ENCODE measurements at regions not wholly inside any gene's neighbourhood (a gene's known extent, or its start where the extent isn't known, plus 50 kb on each side); places are given as distances from the start of the nearest gene placed in this dataset.
A peak's percentile ranks its signal among the peaks of the same experiment; 100 is the strongest.

DNA sequence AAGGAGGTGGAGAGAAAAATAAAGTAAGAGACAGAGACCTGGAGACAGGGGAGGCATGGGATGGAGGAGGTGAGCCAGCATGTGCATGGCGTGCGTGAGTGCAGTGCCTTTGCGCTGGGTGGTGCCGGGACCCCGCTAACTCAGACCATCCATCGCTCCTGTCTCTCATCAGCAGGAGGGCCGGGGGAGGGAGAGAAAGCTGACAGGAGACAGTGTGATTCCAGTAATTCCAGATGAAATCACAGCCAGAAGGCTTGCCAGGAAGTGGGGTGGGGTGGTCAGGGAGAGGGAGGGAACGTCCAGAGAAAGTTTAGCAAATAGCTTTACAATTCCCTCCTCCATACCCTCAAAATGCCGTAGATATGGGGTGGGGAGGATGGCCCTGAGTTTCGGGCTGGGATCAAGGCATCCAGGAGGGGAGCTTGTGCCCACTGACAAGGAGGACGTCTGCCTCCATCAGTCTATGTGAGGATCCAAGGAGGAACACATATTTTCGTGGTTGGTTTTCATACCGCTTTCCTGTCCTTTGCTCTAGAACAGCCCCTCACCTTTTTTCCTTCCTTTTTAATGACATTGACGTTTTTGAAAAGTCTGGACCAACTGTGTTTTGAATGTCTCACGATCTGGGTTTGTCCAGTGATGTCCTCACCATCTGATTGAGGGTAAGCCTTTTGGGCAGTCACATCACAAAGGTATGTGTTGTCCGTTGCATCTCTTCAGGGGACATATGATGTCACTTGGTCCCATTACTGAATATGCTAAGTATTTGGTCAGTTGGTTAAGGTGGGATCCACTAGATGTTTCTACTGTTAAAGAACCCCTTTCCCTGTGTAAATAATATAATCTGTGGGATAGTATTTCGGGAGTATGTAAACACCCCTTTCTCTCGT lies 567.3 kb downstream of the MIAT start:
- DNase-seq (ENCODE audit: low spot score): no peak

DNA sequence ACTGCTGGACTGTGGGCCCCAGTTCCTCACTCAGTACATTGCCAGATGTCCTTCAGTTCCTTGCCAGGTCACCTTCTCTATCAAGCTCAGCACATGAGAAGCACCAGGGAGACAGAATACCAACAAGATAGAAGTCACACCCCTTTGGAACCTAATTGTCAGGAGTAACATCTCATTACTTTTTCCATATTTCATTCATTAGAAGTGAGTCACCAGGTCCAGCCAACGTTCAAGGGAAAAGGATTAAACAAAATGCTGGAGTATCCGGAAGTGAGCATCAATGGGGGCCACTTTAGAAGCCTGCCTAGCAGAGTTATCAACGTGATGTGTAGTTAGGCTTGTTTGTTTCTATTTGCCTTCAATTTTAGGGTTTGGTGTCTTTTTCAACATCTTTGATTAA lies 569.3 kb downstream of the MIAT start:
- DNase-seq (ENCODE audit: low spot score): peak; percentile 41

DNA sequence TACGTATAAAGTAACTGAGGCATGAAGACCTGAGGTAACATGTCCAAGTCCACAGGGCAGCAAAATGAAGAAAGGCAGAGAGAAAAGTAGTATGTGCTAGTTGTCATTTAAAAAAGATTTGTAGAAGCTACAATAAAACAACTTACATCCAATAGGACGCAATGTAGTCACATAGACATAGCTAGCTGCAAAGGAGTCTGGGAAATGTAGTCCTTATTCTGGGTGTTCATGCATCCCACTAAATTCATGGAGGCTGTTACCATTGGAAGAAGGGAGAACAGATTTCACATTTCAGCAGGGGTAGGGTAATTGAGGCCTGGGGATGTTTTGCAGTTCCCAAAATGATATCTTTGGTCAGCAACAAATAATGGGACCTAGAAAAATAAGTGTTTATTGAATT lies 571.4 kb downstream of the MIAT start:
- DNase-seq (ENCODE audit: low spot score): no peak

DNA sequence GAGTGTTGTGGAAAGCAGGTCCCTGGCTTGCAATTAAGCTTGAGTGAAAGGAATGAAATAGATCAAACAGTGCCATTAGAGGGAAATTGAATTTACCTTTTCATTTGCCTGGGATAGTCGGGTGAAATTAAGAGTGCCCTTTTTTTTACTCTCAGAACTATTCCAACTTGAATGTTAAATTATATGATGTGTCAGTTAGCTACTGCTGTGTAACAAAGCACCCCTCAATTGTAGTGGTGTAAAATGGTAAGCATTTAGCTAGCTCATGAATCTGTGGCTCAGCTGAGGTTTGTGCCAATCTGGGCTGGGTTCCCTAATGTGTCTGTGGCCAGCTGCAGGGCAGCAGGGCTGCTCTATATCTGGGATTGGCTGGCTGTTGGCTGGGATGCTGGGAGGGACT lies 571.4 kb downstream of the MN1 start:
- no peak for DNase-seq (ENCODE audit: low spot score)

DNA sequence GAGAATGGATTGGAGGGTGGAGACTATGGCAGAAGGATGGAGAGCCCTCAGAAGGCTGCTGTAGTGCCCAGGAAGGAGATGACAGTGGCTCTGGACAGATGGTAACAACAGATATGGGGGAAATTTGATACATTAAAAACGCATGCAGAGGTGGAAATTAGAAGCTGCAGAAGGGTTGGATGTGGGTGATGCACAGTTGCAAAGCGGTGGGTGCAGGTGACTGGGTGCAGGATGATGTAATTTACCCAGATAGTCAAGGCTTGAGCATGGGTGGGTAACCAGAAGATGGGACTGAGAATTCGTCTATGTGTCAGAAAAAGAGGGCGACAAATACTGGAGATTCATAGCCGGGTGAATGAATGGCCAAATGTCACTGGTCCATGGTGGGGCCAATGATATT lies 570.3 kb downstream of the MN1 start:
- DNase-seq (ENCODE audit: low spot score): no peak

DNA sequence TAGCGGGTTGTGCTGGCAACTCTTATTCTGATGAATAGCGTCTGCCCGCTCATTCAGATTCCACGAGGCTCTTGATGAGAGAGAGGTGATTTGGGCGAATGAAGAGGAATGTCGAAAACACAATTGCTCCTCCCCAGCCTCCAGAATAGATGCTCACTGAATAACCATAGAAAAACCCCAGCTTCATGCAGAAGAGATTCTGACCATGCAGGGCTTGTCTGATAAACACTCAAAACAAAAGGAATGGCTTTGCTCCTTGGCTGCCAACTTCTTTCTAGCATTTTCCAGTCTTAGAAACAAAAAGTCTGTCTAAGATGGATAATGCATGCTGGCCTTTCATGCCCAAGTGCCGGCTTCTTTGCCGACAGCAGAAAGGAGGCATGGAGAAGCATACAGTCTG lies 569.5 kb downstream of the MN1 start:
- no peak for DNase-seq (ENCODE audit: low spot score)

DNA sequence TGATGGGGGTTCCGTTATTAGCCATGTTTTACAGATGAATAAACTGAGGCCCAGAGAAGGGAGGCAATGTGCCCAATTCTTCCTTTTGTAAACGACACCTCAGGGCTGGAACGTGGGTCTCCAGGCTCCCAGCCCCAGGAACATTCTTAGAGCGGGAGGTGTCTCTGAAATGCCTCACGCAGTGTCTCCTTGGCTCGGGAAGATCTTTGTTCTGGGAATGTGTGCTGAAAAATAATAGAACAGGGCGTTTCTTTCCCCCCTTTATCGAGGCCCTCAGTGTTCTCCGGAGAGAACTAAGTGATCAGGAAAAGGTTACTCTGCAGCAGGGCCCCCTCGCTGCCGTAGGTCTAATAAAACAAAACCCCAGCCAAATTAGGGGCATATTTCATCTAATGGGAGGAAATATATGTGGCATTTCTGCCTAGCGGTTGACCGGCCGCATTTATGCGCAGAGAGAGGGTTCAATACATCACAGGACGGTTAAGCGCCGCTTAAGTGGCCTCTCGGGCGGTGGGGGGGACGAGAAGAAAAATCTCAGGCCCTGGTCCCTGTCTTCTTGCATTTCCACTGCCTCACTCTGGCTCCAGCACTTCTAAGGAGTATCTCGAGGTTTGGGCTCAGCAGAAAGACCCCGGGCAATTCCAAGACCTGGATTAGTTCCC lies 564.3 kb downstream of the MN1 start:
- no peak for DNase-seq (ENCODE audit: low spot score)

DNA sequence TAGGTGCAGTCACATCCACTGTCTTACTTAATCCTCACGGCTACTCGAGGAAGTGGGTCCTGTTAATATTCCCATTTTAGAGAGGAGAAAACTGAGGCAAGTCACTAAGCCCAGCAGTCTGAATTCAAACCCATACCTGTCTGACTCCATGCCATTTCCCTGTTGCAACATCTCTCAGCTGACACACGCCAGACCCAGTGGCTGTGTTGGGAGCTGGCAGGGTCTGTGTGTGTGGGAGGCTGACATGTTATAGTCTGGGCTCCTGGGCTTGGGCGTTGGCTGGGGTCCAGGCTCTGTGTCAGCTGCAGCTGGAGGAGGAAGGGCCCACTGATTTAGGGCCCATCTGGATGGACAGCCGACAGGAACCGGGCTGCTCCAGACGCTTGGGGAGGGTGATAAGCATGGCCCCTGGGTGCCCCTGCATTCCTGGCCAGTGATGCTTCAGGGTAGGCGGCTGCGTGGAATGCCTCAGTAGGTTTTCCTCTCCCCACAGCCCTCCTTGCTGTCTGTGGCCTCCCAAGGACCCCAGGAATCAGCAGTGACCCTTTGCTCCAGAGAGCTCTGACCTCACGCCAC lies 562.5 kb downstream of the MN1 start:
- peak; percentile 25 for DNase-seq (ENCODE audit: low spot score)

DNA sequence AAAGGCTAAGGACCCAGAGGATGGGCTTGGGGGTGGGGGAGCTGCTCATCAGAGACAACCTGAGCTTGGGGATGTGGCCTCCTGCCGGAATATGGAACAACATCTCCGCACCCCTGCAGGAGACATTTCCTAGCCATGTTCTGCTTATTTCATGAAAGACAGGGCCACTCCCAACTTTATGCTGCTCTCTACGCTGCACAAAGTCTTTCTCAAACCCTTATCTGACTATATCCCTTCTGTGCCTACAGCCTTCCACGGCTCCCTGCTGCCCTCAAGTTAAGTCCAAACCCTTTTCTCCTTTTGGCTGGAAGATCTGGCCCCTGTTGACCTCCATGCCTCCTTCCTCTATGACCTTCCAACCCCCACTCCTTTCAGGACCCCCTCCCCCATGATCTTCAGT lies 562.0 kb downstream of the MN1 start:
- DNase-seq (ENCODE audit: low spot score): no peak

DNA sequence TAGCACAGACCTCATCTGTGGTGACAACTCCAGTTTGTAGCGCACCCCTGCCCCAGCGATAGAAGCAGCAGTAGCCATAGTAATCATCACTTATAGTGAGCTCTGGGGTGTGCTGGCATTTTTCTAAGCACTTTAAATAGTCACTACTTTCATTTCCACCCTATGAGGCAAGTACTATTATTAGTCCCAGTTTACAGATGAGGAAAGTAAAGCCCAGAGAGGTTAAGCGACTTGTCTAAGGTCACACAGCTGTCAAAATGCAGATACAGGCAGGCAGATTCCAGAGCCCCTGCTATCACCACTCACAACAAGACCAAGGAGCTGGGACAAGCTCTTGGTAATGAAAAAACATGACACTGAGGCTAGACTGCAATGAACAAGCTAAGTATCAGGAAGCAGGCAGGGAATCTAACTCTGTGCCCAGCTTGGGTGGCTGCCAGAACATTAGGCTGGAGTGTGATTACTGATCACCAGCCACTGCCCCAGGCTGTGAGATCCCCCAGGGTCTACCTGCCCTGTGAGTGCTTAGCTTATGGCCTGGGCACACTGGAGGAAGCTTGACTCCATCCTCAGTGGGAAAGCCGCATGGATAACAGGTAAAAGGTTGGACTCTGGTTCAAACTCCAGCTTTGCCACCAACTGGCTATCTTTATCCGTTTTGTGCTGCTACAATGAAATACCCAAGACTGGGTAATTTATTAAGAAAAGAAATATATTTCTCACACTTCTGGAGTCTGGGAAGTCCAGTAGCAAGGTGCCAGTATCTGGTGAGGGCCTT lies 561.1 kb downstream of the MN1 start:
- DNase-seq (ENCODE audit: low spot score): no peak

DNA sequence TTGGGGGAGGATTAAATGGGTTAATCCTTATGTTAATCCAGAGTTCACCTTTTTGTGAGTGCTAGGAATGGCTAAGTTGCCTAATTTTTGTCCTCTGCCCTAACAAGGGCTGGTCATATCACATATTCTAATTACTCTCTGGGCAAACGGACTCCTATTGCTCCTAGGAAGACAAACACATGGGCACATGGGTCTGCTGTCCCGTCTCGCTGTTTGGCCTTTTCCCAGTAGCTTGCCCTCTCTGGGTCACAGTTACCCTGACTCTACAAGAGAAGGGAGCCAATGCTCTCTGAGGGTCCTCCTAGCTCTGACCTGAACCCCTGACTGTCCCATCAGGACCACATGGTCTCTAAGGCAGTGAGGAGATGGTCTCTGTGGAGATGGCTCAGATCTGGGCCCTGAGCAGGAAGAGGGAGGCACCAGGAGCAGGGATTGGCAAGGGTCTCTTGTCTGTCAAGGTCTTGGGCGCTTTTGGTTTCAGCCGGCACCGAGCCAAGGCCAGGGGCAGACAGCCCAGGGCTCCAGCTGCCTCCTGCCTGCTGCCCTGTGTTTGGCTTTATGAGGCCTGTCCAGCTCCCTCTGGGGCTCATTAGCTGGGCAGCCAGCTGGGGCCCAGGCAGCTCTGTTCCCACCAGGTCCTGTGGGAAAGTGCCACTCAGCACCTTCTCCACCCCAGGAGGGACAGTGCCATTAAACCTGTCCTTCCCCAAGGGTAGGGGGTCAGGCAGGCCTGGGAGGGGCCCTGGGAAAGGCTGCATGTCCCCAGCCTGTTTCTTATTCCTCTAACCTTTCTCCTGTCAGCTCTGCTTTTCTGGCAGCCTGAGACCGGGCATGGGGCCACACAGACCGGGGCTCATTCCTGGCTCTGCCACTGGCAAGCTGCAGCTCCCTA lies 559.9 kb downstream of the MN1 start:
- DNase-seq (ENCODE audit: low spot score): no peak

DNA sequence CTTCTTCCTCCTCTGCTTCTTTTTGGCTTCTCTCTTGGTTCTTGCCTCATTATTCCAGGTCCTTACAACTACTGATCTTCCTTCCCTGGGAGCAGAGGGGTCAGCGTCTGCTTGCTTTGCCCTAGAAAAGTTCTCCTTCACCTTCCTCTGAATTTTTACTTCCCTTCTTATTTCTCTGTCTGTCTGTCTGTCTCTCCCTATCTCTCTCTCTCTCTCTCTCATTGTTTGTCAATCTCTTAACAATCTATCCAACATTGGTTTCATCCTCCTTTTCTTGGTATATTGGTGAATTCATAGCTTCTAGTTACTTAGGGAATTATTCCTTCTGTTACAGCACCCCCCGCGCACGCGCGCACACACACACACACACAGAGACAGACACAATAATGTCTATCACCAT lies 559.1 kb downstream of the MN1 start:
- no peak for DNase-seq (ENCODE audit: low spot score)

DNA sequence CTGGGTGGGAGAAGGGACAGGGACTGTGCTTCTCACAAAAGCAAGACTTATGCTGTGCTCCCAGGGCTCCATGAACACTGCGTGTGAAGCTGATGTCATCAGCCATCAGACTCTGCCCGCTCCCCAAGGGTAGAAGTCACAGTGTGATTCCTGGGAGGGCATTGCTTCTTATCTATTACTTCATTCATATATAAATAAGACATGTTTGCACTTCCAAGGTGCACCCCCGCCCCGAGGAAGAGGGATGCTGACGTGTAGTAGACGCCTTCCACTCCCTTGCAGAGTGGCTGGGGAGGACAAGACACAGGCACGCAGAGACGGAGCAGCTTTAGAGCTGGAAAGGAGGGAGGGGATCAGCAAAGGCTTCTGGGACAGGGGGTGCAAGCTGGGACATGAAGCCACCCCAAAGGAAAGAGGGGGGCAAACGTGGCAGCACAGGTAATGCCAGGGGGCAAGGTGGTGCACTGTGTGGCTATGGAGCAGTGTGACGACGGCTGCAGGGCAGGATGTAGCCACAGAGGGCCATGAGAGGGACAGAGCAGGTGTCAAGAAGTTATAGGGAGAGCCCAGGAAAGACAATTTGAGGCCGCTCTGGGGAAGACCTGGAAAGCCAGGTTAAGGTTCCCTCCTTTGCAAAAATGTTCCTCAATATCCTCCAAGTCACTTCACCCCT lies 558.5 kb downstream of the MN1 start:
- no peak for DNase-seq (ENCODE audit: low spot score)

DNA sequence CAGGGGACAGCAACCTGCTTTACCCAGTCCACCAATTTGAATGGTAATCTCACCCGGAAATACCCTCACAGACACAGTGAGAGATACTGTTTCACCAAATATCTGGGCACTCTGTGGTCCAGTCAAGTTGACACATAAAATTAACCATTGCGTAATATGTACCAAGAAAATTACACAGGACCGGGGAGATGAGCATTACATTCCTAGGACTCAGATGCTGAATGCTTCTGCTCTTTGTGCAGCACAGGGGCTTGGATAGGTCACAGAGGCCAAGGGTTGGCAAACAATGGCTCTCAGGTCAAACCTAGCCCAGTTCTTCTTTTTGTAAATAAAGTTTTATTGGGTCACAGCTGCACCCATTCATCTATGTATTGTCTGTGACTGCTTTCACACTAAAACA lies 557.2 kb downstream of the MN1 start:
- no peak for DNase-seq (ENCODE audit: low spot score)

DNA sequence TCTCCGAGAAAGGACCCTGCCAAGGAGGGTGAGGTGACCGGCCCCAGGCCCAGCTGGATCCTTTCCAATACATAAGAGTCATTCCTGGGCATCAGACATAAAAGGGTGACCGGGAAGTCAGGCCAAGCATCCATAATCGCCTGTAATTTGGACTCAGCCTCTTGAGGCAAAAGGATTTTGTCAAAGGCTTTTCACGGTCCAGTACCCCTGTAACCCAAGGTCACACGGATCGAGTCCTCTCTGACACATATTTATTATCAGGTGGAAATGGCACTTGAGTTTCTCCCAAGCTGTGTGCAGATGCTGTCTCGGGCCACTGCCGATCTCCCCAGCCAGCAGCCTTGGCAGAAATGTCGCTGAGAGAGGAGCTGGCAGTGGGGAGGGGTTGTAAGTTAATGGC lies 556.5 kb downstream of the MN1 start:
- DNase-seq (ENCODE audit: low spot score): no peak

DNA sequence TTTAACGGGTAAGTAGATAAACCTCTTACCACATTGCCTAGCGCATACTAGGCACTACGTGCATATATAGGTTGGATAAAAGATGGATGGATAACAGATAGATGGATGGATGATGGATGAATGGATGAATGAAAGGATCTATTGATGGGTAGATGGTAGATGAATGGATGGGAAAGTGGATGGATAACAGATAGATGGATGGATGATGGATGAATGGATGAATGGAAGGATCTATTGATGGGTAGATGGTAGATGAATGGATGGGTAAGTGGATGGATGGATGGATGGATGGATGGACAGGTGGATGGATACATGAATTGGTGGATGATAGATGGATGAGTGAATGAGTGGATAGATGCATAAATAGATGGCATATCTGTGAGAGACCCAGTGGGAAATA lies 555.0 kb downstream of the MN1 start:
- no peak for DNase-seq (ENCODE audit: low spot score)

DNA sequence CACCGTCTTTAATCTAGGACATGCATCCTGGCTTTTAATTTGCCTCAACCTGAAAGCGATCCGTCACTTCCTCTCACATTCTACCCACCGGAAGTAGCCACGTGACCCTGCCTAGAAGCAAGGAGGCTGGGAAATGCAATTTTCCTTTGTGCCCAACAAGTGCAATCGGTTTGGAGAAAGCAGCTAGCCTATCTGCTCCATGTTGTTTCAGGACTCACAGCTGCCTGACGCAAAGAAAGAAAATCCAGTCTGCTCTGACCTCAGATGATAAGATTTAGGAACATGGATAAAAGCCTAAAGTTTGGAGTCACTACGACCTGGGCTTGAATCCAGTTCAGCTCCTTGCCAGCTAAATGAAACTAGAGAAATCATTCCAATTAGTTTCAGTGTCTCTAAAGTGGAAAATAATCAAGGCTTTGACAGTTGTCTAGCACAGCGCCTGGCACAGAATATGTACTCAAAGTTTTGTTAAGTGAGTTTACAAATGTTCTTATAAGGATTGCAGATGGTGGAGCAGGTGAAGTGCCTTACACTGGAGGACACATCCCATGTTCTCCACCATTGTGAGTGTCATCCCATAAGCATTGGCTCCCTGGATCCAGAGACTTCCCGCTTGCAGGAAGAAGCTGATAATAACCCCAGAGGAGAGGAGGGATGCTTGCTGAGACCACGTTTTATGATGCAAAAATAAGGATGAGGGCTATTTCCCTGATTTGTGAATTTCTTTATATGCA lies 553.7 kb downstream of the MN1 start:
- no peak for DNase-seq (ENCODE audit: low spot score)

DNA sequence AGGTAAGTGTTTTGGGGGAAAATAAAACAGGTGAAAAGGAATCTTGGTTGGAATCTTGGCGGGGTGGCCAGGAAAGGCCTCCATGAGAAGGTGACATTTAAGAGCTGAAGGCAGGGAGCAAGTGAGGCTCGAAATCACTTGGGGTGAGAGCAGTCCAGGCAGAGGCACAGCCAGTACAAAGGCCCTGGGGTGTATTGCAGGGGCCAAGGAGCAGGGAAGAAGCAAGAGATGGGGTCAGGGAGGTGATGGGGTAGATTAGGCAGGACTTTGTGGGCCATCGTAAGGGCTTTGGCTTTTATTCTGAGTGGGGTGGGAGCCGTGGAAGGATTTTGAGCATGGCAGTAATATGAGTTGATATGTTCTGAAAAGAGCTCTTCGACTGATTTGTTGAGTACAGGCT lies 551.1 kb downstream of the MN1 start:
- no peak for DNase-seq (ENCODE audit: low spot score)

DNA sequence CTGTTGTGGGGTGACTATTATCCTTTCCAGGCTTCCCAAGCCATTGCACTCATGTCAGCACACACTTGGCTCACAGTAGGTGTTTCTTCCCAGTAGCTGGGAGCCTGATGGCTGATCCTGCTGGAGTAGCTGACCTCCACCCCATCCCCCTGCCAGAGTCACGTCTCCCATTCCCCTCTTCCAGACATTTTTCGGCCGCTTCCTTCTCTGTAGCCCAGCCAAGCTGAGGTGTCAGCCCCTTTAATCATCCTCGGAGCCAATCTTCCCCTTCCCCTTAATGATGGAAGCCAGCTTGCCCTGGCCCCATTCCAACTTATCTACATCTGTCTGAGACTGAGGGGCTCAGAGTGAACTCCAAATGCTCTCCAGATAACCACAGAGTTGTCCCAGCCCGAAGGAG lies 550.7 kb downstream of the MN1 start:
- no peak for DNase-seq (ENCODE audit: low spot score)

DNA sequence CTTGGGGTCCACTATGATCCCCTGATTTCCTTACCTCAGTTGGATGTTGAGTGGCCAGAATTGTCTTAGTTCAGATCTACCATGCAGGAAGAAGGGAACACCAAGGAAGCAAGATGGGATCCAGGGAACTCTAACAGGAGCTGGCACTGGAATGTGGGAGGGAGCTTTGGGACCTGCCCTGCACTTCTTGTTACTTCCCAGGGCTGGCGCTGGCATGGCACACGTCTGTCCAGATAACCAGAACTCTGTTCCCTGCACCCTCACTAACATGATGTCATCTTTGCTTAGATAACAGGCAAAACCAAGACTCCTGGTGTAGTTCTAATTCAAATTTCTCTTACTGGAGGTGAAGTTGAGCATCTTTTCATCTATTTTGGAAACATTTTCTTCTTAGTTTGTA lies 550.0 kb downstream of the MN1 start:
- DNase-seq (ENCODE audit: low spot score): no peak

All from SW480 (cell line).